ENCODE measurements at regions not wholly inside any gene's neighbourhood (a gene's known extent, or its start where the extent isn't known, plus 50 kb on each side); places are given as distances from the start of the nearest gene placed in this dataset.

DNA sequence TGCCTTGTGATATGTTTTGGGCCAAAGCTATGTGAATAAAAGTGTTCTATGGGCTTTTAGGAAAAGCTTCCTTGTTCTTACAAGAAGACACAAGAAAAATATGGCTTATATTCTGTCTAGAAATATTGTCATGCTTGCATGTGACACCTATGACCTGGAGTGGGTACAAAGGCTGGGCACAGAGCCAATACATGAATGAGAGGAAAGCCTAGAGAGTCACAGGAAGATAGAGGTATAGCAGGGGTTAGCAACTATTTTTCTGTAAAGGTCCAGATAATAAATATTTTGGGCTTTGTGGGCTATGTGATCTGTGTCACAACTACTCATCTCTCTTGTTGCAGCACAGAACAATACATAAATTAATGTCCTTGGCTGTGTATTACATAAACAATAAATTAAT, 196.6 kb upstream of the CD180 start:
- Histone ChIP-seq H3K4ac (ENCODE audit: low read depth, low read length) (no peak overlapping the region), H3K23ac (ENCODE audit: insufficient read length, low read depth, low read length) (no peak overlapping the region), H3T11ph (ENCODE audit: low read length) (no peak overlapping the region), H3K79me1 (ENCODE audit: insufficient read depth, low read depth, low read length, poor library complexity, severe bottlenecking) (no peaks in the 10 kb centered on the region), H3K14ac (ENCODE audit: insufficient read depth, low read length) (no peak overlapping the region), H3K9me3 (ENCODE audit: control insufficient read depth, low read depth, low read length) (no peaks in the 10 kb centered on the region), H2BK120ac (ENCODE audit: low read depth, low read length, poor library complexity, severe bottlenecking) (no peak overlapping the region), H2AFZ (ENCODE audit: low read length) (no peak overlapping the region), H4K8ac (replicated peaks; ENCODE audit: insufficient read length, low read depth, low read length) (no peak overlapping the region), H2AK5ac (ENCODE audit: insufficient read length, low read length) (no peak overlapping the region), H3K4me2 (ENCODE audit: insufficient read depth, insufficient read length, low read length) (no peak overlapping the region), H3K56ac (ENCODE audit: insufficient read length, low read depth, low read length) (no peak overlapping the region), H3K23me2 (ENCODE audit: insufficient read length, low read depth, low read length, poor library complexity, severe bottlenecking) (no peaks in the 10 kb centered on the region), H4K20me1 (ENCODE audit: control insufficient read depth, insufficient read depth, insufficient read length) (no peaks in the 10 kb centered on the region), H2BK20ac (ENCODE audit: low read depth, low read length, poor library complexity, severe bottlenecking) (no peak overlapping the region), H2BK12ac (ENCODE audit: insufficient read length, low read depth, low read length) (no peak overlapping the region), H3K27ac (ENCODE audit: insufficient read length, low read depth, low read length) (no peak overlapping the region), H2BK15ac (ENCODE audit: low read depth, low read length) (no peak overlapping the region), H4K5ac (ENCODE audit: insufficient read length, low read depth, low read length) (no peak overlapping the region), H4K91ac (ENCODE audit: insufficient read length, low read depth, low read length) (no peak overlapping the region), H3K79me2 (ENCODE audit: insufficient read depth, low read length) (no peaks in the 10 kb centered on the region), H3K27me3 (ENCODE audit: insufficient read depth, low read length) (no peaks in the 10 kb centered on the region), H3K4me1 (ENCODE audit: insufficient read depth, low read length) (no peaks in the 10 kb centered on the region; the same call in 1 of the 2 replicates), H3K18ac (ENCODE audit: insufficient read length, low read depth, low read length) (no peak overlapping the region), H2BK5ac (ENCODE audit: insufficient read length, low read length) (no peak overlapping the region), H3K9ac (ENCODE audit: extremely low read depth, insufficient read length, low read length) (no peak overlapping the region)
- H3K27ac Mint-ChIP-seq: no peak overlapping the region
- no peak overlapping the region for H3K4me3 Mint-ChIP-seq
- TF ChIP-seq, protein P1, sequence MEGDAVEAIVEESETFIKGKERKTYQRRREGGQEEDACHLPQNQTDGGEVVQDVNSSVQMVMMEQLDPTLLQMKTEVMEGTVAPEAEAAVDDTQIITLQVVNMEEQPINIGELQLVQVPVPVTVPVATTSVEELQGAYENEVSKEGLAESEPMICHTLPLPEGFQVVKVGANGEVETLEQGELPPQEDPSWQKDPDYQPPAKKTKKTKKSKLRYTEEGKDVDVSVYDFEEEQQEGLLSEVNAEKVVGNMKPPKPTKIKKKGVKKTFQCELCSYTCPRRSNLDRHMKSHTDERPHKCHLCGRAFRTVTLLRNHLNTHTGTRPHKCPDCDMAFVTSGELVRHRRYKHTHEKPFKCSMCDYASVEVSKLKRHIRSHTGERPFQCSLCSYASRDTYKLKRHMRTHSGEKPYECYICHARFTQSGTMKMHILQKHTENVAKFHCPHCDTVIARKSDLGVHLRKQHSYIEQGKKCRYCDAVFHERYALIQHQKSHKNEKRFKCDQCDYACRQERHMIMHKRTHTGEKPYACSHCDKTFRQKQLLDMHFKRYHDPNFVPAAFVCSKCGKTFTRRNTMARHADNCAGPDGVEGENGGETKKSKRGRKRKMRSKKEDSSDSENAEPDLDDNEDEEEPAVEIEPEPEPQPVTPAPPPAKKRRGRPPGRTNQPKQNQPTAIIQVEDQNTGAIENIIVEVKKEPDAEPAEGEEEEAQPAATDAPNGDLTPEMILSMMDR (conservative IDR thresholded peaks at IDR 0.05): no peak
- H3K4me1 Mint-ChIP-seq: peaks cover 21 to 24% of the 10 kb centered on the region in 2 experiments
- no peak for DNase-seq
- H3K36me3 Mint-ChIP-seq (ENCODE audit: insufficient read depth in 1 of 3, low read depth in 3 of 3): peaks cover 2 to 6% (median 3%) of the 10 kb centered on the region in 3 experiments; a peak in 2 of 7 replicates
- no peaks in the 10 kb centered on the region; the same call in 1 of the 2 replicates for H3K27me3 Mint-ChIP-seq (ENCODE audit: low read depth)
- H3K9me3 Mint-ChIP-seq: peaks cover 0 to 3% of the 10 kb centered on the region in 2 experiments; a peak in 3 of 5 replicates
